ENCODE measurements at regions not wholly inside any gene's neighbourhood (a gene's known extent, or its start where the extent isn't known, plus 50 kb on each side); places are given as distances from the start of the nearest gene placed in this dataset.

DNA sequence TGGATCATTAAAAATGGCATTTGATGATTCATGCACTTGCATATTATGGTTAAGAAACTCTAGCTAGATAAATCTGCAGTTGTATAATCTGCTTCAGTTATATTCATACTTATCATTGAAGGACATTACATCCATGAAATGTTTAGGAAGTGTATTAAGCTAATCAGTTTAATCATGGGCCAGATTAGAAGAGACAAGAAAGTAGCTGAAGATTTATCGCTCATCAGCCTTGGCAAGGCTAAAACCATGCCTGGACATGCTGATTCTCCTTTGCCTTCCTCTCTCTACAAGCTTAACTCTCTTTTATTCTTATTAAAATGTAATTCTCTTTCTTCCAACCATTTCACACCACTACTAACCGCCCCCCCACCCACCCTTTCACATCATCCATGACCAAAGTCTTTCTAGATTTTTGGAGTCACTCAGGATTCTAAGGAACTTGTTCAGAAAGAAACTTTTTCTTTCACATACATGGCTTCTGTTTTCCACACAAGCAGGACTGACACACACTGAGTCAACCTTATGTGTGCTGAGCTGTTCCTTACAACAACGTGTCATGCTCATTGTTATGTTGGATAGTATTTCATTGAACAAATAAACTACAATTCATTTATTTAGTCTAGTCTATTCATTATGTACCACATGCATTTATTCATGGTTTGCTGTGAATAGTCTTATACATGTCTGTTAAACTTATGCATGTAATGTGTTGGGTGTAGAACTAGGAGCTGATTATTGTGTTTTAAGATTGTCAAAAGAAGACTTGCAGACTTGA, 227.3 kb upstream of the SP8 start:
- TF ChIP-seq CTCF (IDR thresholded peaks at IDR 0.05): no peak
- TF ChIP-seq POLR2A (IDR thresholded peaks at IDR 0.05): no peak
